RWPE1 (cell line): ENCODE measurements at regions not wholly inside any gene's neighbourhood (a gene's known extent, or its start where the extent isn't known, plus 50 kb on each side); places are given as distances from the start of the nearest gene placed in this dataset.

Experiments used
- CTCF ChIA-PET: fragments of 350-600 bp; sonication (Branson Sonifier 250); formaldehyde crosslinking; extraction: SDS; loops from one replicate; lab custom pipeline; 2021; lab: Yijun Ruan, JAX
- POLR2A ChIA-PET: fragments of 400-600 bp; formaldehyde crosslinking; extraction: SDS; loops from one replicate; lab custom pipeline; 2020; ENCODE audit warnings: antibody characterized with exemption; ENCODE audit not compliant: low non-redundant PET; lab: Yijun Ruan, JAX
- DNase-seq: peaks from one replicate; pipeline ENCODE4 v3.0.0; 2012; ENCODE audit warnings: low spot score
- H3K27ac ChIP-seq: fragments of 450-650 bp; 2 replicates; pipeline ENCODE4 v1.5.1; 2017
- TF ChIP-seq, protein P1 (sequence below): fragments of 450-650 bp; conservative IDR thresholded peaks from 2 replicates; pipeline ENCODE4 v1.5.1; 2017; ENCODE audit warnings: low read depth, mild to moderate bottlenecking

DNA sequence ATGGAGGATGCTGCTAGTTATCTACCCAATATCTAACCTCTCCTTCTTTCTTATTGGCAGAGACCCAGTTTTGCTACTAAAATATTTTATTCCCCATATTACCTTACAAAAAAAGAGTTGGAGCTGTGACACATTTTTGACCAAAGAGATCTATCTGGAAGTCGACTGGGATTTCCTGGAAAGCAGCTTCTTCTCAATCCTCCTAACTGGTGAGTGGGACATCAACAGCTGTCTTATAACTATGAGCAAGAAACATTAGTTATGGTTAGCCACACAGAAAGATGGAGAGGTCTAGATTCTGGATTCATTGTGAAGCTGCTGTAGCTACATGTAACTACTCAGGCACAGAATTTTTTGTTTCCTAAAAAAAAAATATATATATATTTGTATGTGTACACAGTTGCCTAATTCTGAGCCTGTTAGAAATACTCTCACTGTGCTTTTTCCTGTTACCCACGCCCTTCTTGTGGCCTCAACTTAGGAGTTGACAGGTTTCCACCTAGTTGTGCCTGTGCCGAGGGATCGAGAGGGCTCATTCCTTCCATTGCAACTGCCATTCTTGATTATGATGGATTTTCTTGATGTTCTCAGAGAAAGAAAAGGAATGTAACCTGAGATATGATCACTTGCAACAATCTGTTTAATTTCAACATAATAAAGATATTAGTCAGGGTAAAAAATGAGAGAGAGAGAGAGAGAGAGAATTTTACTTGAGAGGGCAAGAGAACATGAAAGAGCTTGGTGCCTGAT lies 142.0 kb downstream of the SLC17A6 start:
- no peak for DNase-seq
- TF ChIP-seq, protein P1, sequence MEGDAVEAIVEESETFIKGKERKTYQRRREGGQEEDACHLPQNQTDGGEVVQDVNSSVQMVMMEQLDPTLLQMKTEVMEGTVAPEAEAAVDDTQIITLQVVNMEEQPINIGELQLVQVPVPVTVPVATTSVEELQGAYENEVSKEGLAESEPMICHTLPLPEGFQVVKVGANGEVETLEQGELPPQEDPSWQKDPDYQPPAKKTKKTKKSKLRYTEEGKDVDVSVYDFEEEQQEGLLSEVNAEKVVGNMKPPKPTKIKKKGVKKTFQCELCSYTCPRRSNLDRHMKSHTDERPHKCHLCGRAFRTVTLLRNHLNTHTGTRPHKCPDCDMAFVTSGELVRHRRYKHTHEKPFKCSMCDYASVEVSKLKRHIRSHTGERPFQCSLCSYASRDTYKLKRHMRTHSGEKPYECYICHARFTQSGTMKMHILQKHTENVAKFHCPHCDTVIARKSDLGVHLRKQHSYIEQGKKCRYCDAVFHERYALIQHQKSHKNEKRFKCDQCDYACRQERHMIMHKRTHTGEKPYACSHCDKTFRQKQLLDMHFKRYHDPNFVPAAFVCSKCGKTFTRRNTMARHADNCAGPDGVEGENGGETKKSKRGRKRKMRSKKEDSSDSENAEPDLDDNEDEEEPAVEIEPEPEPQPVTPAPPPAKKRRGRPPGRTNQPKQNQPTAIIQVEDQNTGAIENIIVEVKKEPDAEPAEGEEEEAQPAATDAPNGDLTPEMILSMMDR = no peak
- ChIA-PET CTCF (no interaction called here), POLR2A (no interaction called here)
- no peak overlapping the region for H3K27ac ChIP-seq

DNA sequence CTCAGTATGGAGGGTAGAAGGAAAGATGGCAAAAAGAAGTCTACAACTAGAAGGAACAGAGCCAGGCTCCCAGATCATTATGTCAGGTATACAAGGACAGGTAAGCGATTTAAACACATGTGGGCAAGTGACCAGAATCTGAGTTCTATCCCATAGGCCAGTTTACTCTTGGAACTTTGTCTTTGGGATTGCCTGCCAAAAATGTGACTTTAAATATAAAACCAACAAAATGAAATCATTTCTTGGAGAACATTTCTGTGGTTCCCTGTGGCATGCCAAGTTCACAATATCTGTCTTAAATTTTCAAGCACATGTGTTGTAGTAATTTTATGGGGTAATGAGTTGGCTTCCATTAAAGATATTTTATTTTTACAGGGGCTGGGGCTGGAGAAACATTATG lies 141.0 kb downstream of the SLC17A6 start:
- POLR2A ChIA-PET = no interaction called here

DNA sequence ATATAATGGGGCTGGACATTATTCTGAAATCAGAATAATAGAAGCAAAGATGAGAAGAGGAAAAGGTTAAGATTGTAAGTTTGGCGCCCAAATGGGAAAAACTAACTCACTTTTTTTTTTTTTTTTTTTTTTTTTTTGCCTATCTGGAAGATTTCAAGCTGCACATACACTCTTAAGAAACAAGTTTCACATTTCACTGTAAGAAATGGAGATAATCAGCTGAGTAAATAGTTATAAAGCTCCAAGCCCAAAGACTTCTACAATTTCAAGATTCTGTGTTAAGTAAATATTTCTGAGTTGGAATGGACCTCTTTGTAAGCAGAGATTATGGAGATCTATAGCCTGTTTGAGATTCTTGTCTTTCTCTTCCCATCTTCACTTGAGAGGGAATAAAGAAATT lies 140.0 kb downstream of the SLC17A6 start:
- CTCF ChIA-PET = no interaction called here
- POLR2A ChIA-PET = no interaction called here
- DNase-seq = no peak
- TF ChIP-seq, protein P1 = no peak
- H3K27ac ChIP-seq = no peak overlapping the region

More for the DNA sequence above, 141.0 kb downstream of the SLC17A6 start:
- CTCF ChIA-PET = no interaction called here
- DNase-seq = no peak
- TF ChIP-seq, protein P1 = no peak
- H3K27ac ChIP-seq = no peak overlapping the region

DNA sequence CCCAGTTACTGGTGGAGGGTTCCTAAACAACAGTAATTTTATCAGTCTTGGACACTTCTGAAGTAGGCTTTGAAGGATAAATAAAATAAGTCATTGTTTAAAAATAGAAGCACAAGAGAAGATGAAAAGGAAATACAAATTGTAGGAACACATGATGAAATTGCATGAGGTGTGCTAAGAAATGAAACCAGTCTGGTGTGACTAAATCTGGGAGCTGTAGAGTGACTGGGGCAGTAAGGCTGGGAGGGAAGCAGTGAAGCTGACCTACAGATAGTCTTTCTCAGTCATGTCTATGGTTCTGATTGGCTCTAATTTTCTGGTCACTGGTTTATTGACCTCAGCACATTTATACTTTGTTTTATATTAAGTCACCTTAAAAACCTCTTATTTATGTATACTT lies 139.1 kb downstream of the SLC17A6 start:
- ChIA-PET CTCF (no interaction called here), POLR2A (no interaction called here)
- no peak for DNase-seq
- no peak overlapping the region for H3K27ac ChIP-seq
- TF ChIP-seq, protein P1 = no peak

DNA sequence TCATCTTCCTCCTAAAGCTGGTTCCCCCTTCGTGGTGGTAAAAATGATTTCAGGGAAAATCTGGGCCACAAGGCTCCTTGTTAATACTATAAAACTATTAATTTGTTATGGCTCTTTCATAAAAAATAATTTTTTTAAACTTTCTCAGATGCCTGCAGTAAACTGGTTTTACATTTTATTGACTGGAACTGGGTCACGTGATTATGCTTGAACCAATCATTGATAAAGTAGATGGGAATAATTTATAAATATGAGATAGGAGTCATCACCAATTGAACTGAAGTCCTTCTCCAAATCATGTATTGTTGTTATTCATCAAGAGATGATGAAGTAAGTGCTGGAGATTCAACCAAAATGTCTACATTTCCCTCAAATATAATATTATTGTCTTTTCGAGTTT lies 138.4 kb downstream of the SLC17A6 start:
- CTCF ChIA-PET = no interaction called here
- POLR2A ChIA-PET = no interaction called here
- DNase-seq = no peak
- no peak overlapping the region for H3K27ac ChIP-seq
- TF ChIP-seq, protein P1 = no peak

DNA sequence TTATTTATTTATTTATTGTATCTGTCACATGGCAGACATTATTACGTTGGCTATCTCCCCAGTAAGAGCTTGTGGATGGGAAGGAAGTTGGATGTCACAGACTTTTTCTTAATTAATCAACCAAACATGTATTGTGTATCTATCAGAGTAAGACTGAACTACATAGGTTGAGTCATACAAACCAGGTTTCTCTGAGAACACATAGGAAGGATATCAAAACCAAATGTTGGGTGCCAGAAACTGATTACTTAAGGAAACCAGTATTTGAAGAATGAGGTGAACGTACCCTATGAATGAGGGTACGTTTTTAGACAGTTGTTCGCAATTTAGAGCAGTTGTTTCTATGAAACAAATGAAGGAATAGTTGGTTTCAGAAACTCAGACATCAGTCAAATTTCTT lies 136.4 kb downstream of the SLC17A6 start:
- no peak overlapping the region for H3K27ac ChIP-seq
- CTCF ChIA-PET = no interaction called here
- TF ChIP-seq, protein P1 = no peak
- POLR2A ChIA-PET = no interaction called here
- no peak for DNase-seq
